ENCODE measurements at regions not wholly inside any gene's neighbourhood (a gene's known extent, or its start where the extent isn't known, plus 50 kb on each side); places are given as distances from the start of the nearest gene placed in this dataset.

DNA sequence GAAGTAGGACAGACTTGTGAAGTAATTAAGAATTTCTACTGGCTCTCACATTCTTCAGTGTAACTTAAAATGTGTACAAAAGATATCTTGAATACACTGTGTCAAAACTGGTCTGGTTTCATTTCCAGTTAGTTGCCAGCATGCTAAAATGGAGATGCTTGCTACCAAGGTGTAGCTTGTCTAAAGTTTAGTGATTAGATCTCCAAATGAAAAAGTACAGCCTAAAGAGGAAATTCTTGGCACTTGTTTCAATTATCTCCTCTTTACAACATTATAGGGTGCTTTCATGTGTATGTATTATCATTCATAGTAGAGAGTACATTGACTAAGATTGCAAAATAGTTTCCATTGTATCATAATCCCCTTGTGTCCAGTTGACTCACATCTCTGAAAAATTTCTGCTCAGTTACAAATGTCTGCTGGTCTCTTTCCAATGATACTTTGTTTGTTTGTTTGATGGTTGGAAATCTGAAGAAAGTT lies 97.3 kb upstream of the SPRY1 start:
- TF ChIP-seq, protein P1, sequence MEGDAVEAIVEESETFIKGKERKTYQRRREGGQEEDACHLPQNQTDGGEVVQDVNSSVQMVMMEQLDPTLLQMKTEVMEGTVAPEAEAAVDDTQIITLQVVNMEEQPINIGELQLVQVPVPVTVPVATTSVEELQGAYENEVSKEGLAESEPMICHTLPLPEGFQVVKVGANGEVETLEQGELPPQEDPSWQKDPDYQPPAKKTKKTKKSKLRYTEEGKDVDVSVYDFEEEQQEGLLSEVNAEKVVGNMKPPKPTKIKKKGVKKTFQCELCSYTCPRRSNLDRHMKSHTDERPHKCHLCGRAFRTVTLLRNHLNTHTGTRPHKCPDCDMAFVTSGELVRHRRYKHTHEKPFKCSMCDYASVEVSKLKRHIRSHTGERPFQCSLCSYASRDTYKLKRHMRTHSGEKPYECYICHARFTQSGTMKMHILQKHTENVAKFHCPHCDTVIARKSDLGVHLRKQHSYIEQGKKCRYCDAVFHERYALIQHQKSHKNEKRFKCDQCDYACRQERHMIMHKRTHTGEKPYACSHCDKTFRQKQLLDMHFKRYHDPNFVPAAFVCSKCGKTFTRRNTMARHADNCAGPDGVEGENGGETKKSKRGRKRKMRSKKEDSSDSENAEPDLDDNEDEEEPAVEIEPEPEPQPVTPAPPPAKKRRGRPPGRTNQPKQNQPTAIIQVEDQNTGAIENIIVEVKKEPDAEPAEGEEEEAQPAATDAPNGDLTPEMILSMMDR (conservative IDR thresholded peaks at IDR 0.05; ENCODE audit: low read length) = no peak
- no peak for TF ChIP-seq EZH2phosphoT487 (IDR thresholded peaks at IDR 0.05; ENCODE audit: borderline replicate concordance)

Measured in Loucy (cell line).